ENCODE measurements at regions not wholly inside any gene's neighbourhood (a gene's known extent, or its start where the extent isn't known, plus 50 kb on each side); places are given as distances from the start of the nearest gene placed in this dataset.

- no peak for TF ChIP-seq YY1 (IDR thresholded peaks at IDR 0.05; ENCODE audit: low read depth)
These were observed 747.3 kb upstream of the CELF2 start for GRCh38 chr10:10270126-10271050.

DNA sequence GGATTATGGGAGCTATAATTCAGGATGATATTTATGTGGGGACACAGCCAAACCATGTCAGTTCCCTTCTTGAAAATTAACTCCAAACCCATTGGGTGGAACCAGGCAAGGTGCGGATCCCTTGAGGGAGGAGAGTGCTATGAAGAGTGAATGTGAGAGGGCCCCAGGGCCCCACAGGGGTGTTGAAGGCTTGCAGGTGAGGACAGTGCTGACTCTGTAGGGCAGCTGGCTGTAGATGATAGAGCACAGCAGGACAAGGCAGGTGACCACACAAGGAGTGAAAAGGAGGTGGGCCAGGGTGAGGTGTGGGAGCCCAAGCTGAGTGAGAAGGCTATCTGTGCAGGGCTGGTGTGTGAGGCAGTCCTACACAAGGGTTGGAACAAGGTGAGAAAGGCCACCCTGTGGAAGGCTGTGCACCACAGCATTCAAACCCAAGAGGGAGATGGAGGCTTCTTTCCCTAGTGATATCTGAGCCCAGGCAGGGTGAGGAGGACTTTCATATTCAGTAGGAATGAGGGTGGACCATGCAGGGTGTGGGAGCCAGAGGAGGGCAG is 746.0 kb upstream of the CELF2 start:
- no peak for TF ChIP-seq ZBTB7A (IDR thresholded peaks at IDR 0.05; ENCODE audit: low read depth)
- no peak for TF ChIP-seq YY1 (IDR thresholded peaks at IDR 0.05; ENCODE audit: low read depth)
- TF ChIP-seq EGR1 (IDR thresholded peaks at IDR 0.05) = no peak
- TF ChIP-seq EP300 (IDR thresholded peaks at IDR 0.05; ENCODE audit: borderline replicate concordance) = no peak
- TF ChIP-seq CEBPB (IDR thresholded peaks at IDR 0.05) = no peak
- no peak for TF ChIP-seq RAD21 (IDR thresholded peaks at IDR 0.05; ENCODE audit: low read depth)
- no peak for TF ChIP-seq TEAD4 (IDR thresholded peaks at IDR 0.05)
- TF ChIP-seq, protein P1, sequence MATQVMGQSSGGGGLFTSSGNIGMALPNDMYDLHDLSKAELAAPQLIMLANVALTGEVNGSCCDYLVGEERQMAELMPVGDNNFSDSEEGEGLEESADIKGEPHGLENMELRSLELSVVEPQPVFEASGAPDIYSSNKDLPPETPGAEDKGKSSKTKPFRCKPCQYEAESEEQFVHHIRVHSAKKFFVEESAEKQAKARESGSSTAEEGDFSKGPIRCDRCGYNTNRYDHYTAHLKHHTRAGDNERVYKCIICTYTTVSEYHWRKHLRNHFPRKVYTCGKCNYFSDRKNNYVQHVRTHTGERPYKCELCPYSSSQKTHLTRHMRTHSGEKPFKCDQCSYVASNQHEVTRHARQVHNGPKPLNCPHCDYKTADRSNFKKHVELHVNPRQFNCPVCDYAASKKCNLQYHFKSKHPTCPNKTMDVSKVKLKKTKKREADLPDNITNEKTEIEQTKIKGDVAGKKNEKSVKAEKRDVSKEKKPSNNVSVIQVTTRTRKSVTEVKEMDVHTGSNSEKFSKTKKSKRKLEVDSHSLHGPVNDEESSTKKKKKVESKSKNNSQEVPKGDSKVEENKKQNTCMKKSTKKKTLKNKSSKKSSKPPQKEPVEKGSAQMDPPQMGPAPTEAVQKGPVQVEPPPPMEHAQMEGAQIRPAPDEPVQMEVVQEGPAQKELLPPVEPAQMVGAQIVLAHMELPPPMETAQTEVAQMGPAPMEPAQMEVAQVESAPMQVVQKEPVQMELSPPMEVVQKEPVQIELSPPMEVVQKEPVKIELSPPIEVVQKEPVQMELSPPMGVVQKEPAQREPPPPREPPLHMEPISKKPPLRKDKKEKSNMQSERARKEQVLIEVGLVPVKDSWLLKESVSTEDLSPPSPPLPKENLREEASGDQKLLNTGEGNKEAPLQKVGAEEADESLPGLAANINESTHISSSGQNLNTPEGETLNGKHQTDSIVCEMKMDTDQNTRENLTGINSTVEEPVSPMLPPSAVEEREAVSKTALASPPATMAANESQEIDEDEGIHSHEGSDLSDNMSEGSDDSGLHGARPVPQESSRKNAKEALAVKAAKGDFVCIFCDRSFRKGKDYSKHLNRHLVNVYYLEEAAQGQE (IDR thresholded peaks at IDR 0.05; ENCODE audit: low read depth) = no peak
- no peak for TF ChIP-seq NFIC (IDR thresholded peaks at IDR 0.05)
- no peak for TF ChIP-seq FOXM1 (IDR thresholded peaks at IDR 0.05; ENCODE audit: borderline replicate concordance, low read depth)
- no peak for TF ChIP-seq TCF12 (IDR thresholded peaks at IDR 0.05; ENCODE audit: low read depth)

GRCh38 chr10:10273661-10274060 is 744.0 kb upstream of the CELF2 start:
- no peak for TF ChIP-seq TCF12 (IDR thresholded peaks at IDR 0.05; ENCODE audit: low read depth)
- TF ChIP-seq CEBPB (IDR thresholded peaks at IDR 0.05) = no peak
- no peak for TF ChIP-seq USF1 (IDR thresholded peaks at IDR 0.05)
- TF ChIP-seq, protein P1 (IDR thresholded peaks at IDR 0.05; ENCODE audit: low read depth) = no peak
- TF ChIP-seq CREB1 (IDR thresholded peaks at IDR 0.05; ENCODE audit: low read depth) = no peak
- TF ChIP-seq RAD21 (IDR thresholded peaks at IDR 0.05; ENCODE audit: low read depth) = no peak
- TF ChIP-seq ZBTB7A (IDR thresholded peaks at IDR 0.05; ENCODE audit: low read depth) = no peak
- no peak for TF ChIP-seq TEAD4 (IDR thresholded peaks at IDR 0.05)
- TF ChIP-seq TAF1 (IDR thresholded peaks at IDR 0.05; ENCODE audit: low read depth) = no peak
- no peak for TF ChIP-seq MAX (IDR thresholded peaks at IDR 0.05)
- TF ChIP-seq EGR1 (IDR thresholded peaks at IDR 0.05) = no peak

DNA sequence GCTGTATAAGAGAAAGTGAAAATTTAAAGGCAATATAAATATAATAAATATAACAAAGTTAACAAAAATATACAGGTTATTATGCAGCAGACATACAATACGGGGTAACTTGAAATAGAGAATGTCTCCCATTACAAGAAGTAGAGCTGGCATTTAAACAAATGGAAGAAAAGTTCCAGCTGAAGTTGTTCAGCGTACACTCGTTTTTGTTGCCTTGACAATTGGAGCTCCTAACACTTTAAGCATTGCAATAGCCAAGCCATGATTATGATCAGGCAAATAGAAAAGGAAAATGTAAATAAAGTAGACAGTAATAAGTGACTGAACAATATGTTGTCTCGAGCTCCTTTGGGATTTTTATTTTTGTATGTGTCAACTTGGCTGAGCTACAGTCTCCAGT is 737.8 kb upstream of the CELF2 start:
- TF ChIP-seq MAX (IDR thresholded peaks at IDR 0.05) (no peak), NFIC (IDR thresholded peaks at IDR 0.05) (no peak), TEAD4 (IDR thresholded peaks at IDR 0.05) (no peak), USF1 (IDR thresholded peaks at IDR 0.05) (no peak)

- TF ChIP-seq FOXM1 (IDR thresholded peaks at IDR 0.05; ENCODE audit: borderline replicate concordance, low read depth) = no peak
- no peak for TF ChIP-seq ZBTB7A (IDR thresholded peaks at IDR 0.05; ENCODE audit: low read depth)
- TF ChIP-seq MAX (IDR thresholded peaks at IDR 0.05) = no peak
- no peak for TF ChIP-seq USF1 (IDR thresholded peaks at IDR 0.05)
- TF ChIP-seq TAF1 (IDR thresholded peaks at IDR 0.05; ENCODE audit: low read depth) = no peak
- no peak for TF ChIP-seq TCF12 (IDR thresholded peaks at IDR 0.05; ENCODE audit: low read depth)
- no peak for TF ChIP-seq CEBPB (IDR thresholded peaks at IDR 0.05)
- TF ChIP-seq EGR1 (IDR thresholded peaks at IDR 0.05) = no peak
- TF ChIP-seq TEAD4 (IDR thresholded peaks at IDR 0.05) = no peak
- TF ChIP-seq EP300 (IDR thresholded peaks at IDR 0.05; ENCODE audit: borderline replicate concordance) = no peak
- no peak for TF ChIP-seq RAD21 (IDR thresholded peaks at IDR 0.05; ENCODE audit: low read depth)
- no peak for TF ChIP-seq NFIC (IDR thresholded peaks at IDR 0.05)
- no peak for TF ChIP-seq CREB1 (IDR thresholded peaks at IDR 0.05; ENCODE audit: low read depth)
- TF ChIP-seq, protein P1 (IDR thresholded peaks at IDR 0.05; ENCODE audit: low read depth) = no peak
- no peak for TF ChIP-seq YY1 (IDR thresholded peaks at IDR 0.05; ENCODE audit: low read depth)
These were observed 725.2 kb upstream of the CELF2 start for GRCh38 chr10:10292501-10292900.
